Caco-2 (cell line): ENCODE measurements at regions not wholly inside any gene's neighbourhood (a gene's known extent, or its start where the extent isn't known, plus 50 kb on each side); places are given as distances from the start of the nearest gene placed in this dataset.

Experiments used
- BruUV-seq: library from RNA; stranded (reverse); fragments of 400-500 nt; replicated peaks from 2 replicates; lab custom pipeline; 2021; lab: Mats Ljungman, UMichigan
- CTCF ChIA-PET: fragments of 300-600 bp; sonication (Branson Sonifier 250); formaldehyde crosslinking; loops from one replicate; lab custom pipeline; 2022; ENCODE audit warnings: antibody characterized with exemption; lab: Charles Lee
- POLR2A ChIA-PET: fragments of 300-600 bp; sonication (Branson Sonifier 250); formaldehyde crosslinking; loops from one replicate; lab custom pipeline; 2022; ENCODE audit warnings: antibody characterized with exemption; lab: Charles Lee
- DNase-seq, 2 experiments: peaks; one replicate each; pipeline versions ENCODE4 v3.0.0 to v3.0.0-alpha.2; 2020 to 2022
- H3K27me3 ChIP-seq: replicated peaks from 2 replicates; pipeline ENCODE4 v1.6.0; 2011; ENCODE audit warnings: low read length; ENCODE audit not compliant: control insufficient read depth, insufficient read depth
- H3K36me3 ChIP-seq: 2 replicates; pipeline ENCODE4 v1.5.1; 2011; ENCODE audit warnings: low read length; ENCODE audit not compliant: control insufficient read depth, insufficient read depth
- H3K4me1 ChIP-seq: fragments of 250-450 bp; sonication (Bioruptor Pico); 2 replicates; pipeline ENCODE4 v1.5.1; 2020; ENCODE audit warnings: mild to moderate bottlenecking
- H3K4me3 ChIP-seq: 2 replicates; pipeline ENCODE4 v1.5.1; 2011; ENCODE audit warnings: low read depth, mild to moderate bottlenecking, control low read depth, low read length
- H3K9me3 ChIP-seq: fragments of 250-450 bp; sonication (Bioruptor Pico); 2 replicates; pipeline ENCODE4 v1.5.1; 2020; ENCODE audit warnings: mild to moderate bottlenecking, moderate library complexity
- H3K27ac Mint-ChIP-seq: one replicate; pipeline ENCODE4 v1.8.0; 2022; ENCODE audit warnings: mixed read lengths; ENCODE audit not compliant: unreplicated experiment
- H3K27me3 Mint-ChIP-seq: one replicate; pipeline ENCODE4 v1.8.0; 2022; ENCODE audit warnings: mixed read lengths; ENCODE audit not compliant: insufficient read depth, unreplicated experiment
- H3K36me3 Mint-ChIP-seq: one replicate; pipeline ENCODE4 v1.8.0; 2022; ENCODE audit warnings: mild to moderate bottlenecking, mixed read lengths; ENCODE audit not compliant: insufficient read depth, unreplicated experiment
- H3K4me1 Mint-ChIP-seq: one replicate; pipeline ENCODE4 v1.8.0; 2022; ENCODE audit warnings: low read depth, mixed read lengths; ENCODE audit not compliant: unreplicated experiment
- H3K4me3 Mint-ChIP-seq: one replicate; pipeline ENCODE4 v1.8.0; 2022; ENCODE audit warnings: mild to moderate bottlenecking, moderate library complexity, mixed read lengths; ENCODE audit not compliant: unreplicated experiment
- H3K9me3 Mint-ChIP-seq: one replicate; pipeline ENCODE4 v1.8.0; 2022; ENCODE audit warnings: mixed read lengths; ENCODE audit not compliant: unreplicated experiment
- CTCF ChIP-seq, 2 experiments: fragments of 200-600 bp in 1 of 2; IDR thresholded peaks; 1 replicate in 1 of 2; 2 replicates in 1 of 2; pipeline versions ENCODE4 v1.5.1 to v1.8.0; 2011 to 2022; ENCODE audit warnings: antibody characterized with exemption in 1 of 2, control low read depth in 1 of 2, inconsistent platforms in 1 of 2, low read depth in 1 of 2, low read length in 1 of 2, mild to moderate bottlenecking in 1 of 2, moderate library complexity in 1 of 2; ENCODE audit not compliant: insufficient read depth in 1 of 2, severe bottlenecking in 1 of 2, unreplicated experiment in 1 of 2
- intact Hi-C: fragments of 100-400 bp; cut with micrococcal nuclease; formaldehyde crosslinking; loops from one replicate; pipeline ENCODE4 v1.10.0; 2022; ENCODE audit not compliant: unreplicated experiment

- no peaks in the 10 kb centered on the region for H3K9me3 ChIP-seq
- no peaks in the 10 kb centered on the region for H3K36me3 ChIP-seq
- no peak overlapping the region for H3K4me3 Mint-ChIP-seq
- no peaks in the 10 kb centered on the region for H3K4me1 ChIP-seq
- no peaks in the 10 kb centered on the region for H3K36me3 Mint-ChIP-seq
- no peak overlapping the region for H3K27ac Mint-ChIP-seq
- no TSS peak for BruUV-seq
- no peak for DNase-seq
- no peaks in the 10 kb centered on the region for H3K27me3 ChIP-seq
- CTCF ChIA-PET: no interaction called here
- no peaks in the 10 kb centered on the region for H3K9me3 Mint-ChIP-seq
- H3K27me3 Mint-ChIP-seq: no peaks in the 10 kb centered on the region
- no peak for TF ChIP-seq CTCF (IDR thresholded peaks at IDR 0.05; ENCODE audit: insufficient read depth in 1 of 2, low read depth in 1 of 2, low read length in 1 of 2, severe bottlenecking in 1 of 2, unreplicated experiment in 1 of 2)
- H3K4me3 ChIP-seq: no peak overlapping the region
- intact Hi-C loops: no loop called here
- H3K4me1 Mint-ChIP-seq: no peaks in the 10 kb centered on the region
- POLR2A ChIA-PET: no interaction called here
Observed at GRCh38 chrX:150199181-150199580, 163.9 kb upstream of the MAMLD1 start.

DNA sequence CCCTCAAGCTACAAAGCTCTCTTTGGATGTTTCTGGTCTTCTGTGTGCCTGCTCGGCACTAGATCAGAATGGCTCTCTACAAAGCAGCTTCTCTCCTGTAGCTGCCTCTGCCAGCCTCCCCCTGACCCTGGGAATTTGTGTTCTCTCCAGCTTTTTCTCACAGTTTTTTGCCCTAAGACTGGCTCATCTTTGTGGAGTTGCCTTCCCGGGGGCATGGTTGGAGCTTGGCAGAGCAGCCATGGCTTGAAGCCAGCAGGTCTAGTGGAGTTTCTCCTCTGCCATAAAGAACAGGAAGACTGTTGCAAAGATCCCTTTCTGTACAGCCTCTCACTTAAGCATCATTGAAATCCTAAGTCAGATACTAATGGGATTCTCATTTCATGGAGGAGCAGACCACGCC lies 163.3 kb upstream of the MAMLD1 start:
- Histone ChIP-seq H3K9me3 (no peaks in the 10 kb centered on the region), H3K4me3 (no peak overlapping the region), H3K36me3 (no peaks in the 10 kb centered on the region), H3K27me3 (no peaks in the 10 kb centered on the region), H3K4me1 (no peaks in the 10 kb centered on the region)
- Mint-ChIP-seq H3K27me3 (no peaks in the 10 kb centered on the region), H3K4me3 (no peak overlapping the region), H3K4me1 (no peaks in the 10 kb centered on the region), H3K36me3 (no peaks in the 10 kb centered on the region), H3K27ac (no peak overlapping the region), H3K9me3 (no peaks in the 10 kb centered on the region)
- TF ChIP-seq CTCF (IDR thresholded peaks at IDR 0.05; ENCODE audit: insufficient read depth in 1 of 2, low read depth in 1 of 2, low read length in 1 of 2, severe bottlenecking in 1 of 2, unreplicated experiment in 1 of 2): no peak
- BruUV-seq: no TSS peak
- no peak for DNase-seq
- intact Hi-C loops: no loop called here
- ChIA-PET CTCF (no interaction called here), POLR2A (no interaction called here)

DNA sequence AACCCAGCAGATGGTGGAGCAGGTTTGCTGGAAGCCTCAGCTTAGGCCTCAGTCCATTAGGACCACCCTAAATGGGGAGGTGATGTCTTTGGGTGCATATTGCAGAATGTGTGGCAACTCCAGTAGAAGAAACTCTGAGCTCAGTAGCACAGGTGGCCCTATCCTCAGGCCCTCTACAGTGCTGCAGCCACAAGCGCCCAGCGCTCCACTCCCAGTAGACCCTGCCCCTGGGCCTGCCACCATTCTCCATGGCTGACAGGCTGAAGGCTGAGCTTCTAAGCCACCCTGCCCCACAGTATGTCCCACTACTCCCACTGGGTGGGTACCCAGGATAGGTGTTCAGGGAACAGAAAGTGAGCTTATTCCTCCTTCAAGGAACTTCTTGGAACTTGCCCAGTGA lies 162.8 kb upstream of the MAMLD1 start:
- Mint-ChIP-seq H3K27me3 (no peaks in the 10 kb centered on the region), H3K4me1 (no peaks in the 10 kb centered on the region), H3K4me3 (no peak overlapping the region), H3K27ac (no peak overlapping the region), H3K9me3 (no peaks in the 10 kb centered on the region), H3K36me3 (no peaks in the 10 kb centered on the region)
- no peaks in the 10 kb centered on the region for H3K36me3 ChIP-seq
- TF ChIP-seq CTCF (IDR thresholded peaks at IDR 0.05; ENCODE audit: insufficient read depth in 1 of 2, low read depth in 1 of 2, low read length in 1 of 2, severe bottlenecking in 1 of 2, unreplicated experiment in 1 of 2): no peak
- ChIA-PET CTCF (no interaction called here), POLR2A (no interaction called here)
- H3K4me3 ChIP-seq: no peak overlapping the region
- H3K27me3 ChIP-seq: no peaks in the 10 kb centered on the region
- H3K9me3 ChIP-seq: no peaks in the 10 kb centered on the region
- no peak for DNase-seq
- intact Hi-C loops: no loop called here
- BruUV-seq: no TSS peak
- H3K4me1 ChIP-seq: no peaks in the 10 kb centered on the region
